Erythroblast (primary cell): ENCODE measurements at regions not wholly inside any gene's neighbourhood (a gene's known extent, or its start where the extent isn't known, plus 50 kb on each side); places are given as distances from the start of the nearest gene placed in this dataset.

Experiments used
- DNase-seq, 2 experiments: peaks; one replicate each; lab custom pipeline; 2025; lab: John Stamatoyannopoulos, UW
- GATA1 ChIP-seq: IDR thresholded peaks from 2 replicates; pipeline ENCODE4 v1.6.1; 2011; ENCODE audit warnings: low read depth, mild to moderate bottlenecking, control low read depth, low read length, moderate library complexity
- POLR2A ChIP-seq: IDR thresholded peaks from 2 replicates; pipeline ENCODE4 v1.6.1; 2011; ENCODE audit warnings: mild to moderate bottlenecking, low read length

DNA sequence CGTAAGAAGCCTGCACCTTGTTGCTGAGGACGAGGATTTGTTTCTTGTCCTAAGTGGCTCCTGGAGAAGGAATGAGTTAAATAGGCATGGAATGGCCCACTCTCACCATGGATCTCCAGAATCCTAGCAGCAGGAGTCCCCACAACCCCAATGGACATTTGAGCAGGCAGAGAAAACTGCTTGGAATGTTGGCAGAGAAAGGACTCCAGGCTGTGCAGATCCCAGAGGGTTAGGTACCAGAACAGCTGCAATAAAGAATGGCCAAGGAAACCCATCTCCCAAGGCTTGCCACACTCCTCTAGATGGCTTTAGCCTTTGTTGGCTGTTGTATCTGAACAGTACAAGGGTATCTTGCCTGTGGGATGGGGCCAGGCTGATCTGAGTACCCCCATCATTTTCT is 1415.7 kb upstream of the ADGRB3 start:
- TF ChIP-seq POLR2A (no peak), GATA1 (no peak)
- DNase-seq, result no peak

GRCh38 chr6:67212584-67212983 is 1422.5 kb upstream of the ADGRB3 start:
- TF ChIP-seq POLR2A, result no peak
- TF ChIP-seq GATA1, result no peak
- DNase-seq, result no peak

GRCh38 chr6:67210450-67210849 is 1424.6 kb upstream of the ADGRB3 start:
- no peak for TF ChIP-seq GATA1
- no peak for DNase-seq

GRCh38 chr6:67201563-67201962 is 1433.5 kb upstream of the ADGRB3 start:
- no peak for TF ChIP-seq POLR2A
- no peak for TF ChIP-seq GATA1
- no peak for DNase-seq

GRCh38 chr6:67200626-67201403 is 1434.3 kb upstream of the ADGRB3 start:
- TF ChIP-seq POLR2A, result no peak
- no peak for TF ChIP-seq GATA1
- DNase-seq, result no peak

DNA sequence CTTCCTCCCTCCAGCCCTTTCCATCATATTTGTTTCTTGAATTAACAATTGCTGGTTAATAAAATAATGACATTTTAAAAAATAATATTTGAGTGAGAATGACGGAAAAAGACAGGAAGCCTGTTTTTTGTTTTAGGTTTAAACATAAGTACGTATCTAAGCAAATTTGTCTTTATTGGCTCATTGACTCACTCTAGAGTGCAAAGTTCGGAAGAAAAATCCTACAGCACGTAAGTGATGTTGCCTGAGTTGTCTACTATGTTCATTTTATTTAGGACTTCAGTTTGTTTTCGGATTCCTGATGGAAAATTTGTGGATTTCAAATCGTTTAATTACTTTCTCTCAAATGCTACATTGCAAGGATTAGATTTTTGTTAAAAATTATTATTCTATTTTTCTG is 1435.7 kb upstream of the ADGRB3 start:
- TF ChIP-seq POLR2A (no peak), GATA1 (no peak)
- no peak for DNase-seq

GRCh38 chr6:67190733-67191132 is 1444.3 kb upstream of the ADGRB3 start:
- TF ChIP-seq POLR2A (no peak), GATA1 (no peak)
- no peak for DNase-seq

- no peak for DNase-seq
- no peak for TF ChIP-seq GATA1
- TF ChIP-seq POLR2A, result no peak
Observed at GRCh38 chr6:67184405-67184804, 1450.7 kb upstream of the ADGRB3 start.

- TF ChIP-seq POLR2A (no peak), GATA1 (no peak)
- no peak for DNase-seq
Observed at GRCh38 chr6:67175101-67175500, 1460.0 kb upstream of the ADGRB3 start.

GRCh38 chr6:67165606-67166005 is 1458.6 kb upstream of the EYS start:
- no peak for DNase-seq
- TF ChIP-seq POLR2A (no peak), GATA1 (no peak)

DNA sequence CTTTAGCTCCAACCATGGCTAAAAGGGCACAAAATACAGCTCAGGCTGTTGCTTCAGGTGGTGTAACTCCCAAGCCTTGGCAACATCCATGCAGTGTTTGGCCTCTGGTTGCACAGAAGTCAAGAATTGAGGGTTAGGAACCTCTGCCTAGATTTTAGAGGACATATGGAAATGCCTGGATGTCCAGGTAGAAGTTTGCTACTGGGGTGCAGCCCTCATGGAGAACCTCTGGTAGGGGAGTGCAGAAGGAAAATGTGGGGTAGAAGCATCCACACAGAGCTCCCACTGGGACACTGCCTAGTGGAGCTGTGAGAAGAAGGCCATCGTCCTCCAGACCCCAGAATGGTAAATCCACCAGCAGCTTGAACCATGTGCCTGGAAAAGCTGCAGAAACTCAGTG is 1453.8 kb upstream of the EYS start:
- DNase-seq, result no peak
- TF ChIP-seq GATA1 (no peak), POLR2A (no peak)

DNA sequence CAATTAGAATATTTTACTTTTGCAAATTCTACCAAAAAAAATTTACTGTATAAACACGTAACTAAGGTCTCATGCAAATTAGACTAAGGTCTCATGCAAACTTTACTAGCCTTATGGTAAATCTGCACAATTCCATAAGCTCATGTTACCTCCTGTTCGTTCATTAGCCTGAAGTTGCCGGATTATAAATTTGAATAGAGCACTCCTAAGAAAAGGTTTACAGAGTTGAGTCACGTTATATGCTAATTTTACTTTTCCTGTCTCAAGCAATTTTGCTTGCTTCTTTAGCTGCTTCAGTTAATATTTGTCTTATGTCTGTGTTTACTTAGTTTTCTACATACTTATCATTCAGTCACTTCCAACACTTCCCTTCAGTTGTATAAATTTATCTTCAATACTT is 1434.0 kb upstream of the EYS start:
- no peak for TF ChIP-seq GATA1
- no peak for TF ChIP-seq POLR2A
- no peak for DNase-seq

GRCh38 chr6:67133973-67134372 is 1426.9 kb upstream of the EYS start:
- TF ChIP-seq GATA1 (no peak), POLR2A (no peak)
- no peak for DNase-seq

- TF ChIP-seq POLR2A (no peak), GATA1 (no peak)
- DNase-seq, result no peak
Observed at GRCh38 chr6:67131827-67132226, 1424.8 kb upstream of the EYS start.

DNA sequence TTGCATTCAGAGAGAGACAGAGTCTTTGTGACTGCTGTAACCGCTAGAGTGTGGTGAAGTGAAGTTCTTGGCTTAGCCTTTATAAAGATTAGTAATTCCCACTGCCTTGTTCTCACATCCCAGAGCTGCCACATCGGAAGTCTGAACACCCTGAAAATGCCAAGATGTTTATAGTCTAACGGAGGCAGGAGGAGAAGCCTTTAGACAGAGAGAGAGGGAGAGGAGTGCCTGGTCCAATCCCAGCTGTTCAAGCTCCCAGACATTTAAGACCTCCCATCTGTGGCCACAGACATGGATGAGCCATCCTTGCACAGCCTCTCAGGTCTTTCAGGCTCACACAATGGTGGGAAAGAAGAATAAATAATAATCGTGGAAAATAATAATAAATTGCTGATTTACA is 1422.8 kb upstream of the EYS start:
- no peak for TF ChIP-seq GATA1
- no peak for TF ChIP-seq POLR2A
- no peak for DNase-seq

DNA sequence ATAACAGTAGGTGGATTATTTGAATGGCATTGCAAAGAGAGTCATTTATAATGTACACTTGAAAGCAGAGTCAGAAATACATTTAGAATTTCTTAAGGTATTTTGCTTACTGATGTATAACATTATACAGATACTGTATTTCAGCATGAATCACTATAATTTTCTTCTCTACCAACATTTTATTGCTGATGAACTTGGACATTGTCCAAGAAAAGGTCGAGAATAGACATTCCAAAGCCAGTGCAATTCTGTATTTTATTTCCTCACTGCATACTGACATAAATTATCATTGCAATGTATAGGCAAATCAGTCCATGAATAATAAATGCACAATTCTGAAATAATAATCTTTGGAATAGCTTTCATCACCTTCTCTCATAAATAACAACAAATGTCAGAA is 1420.0 kb upstream of the EYS start:
- no peak for DNase-seq
- TF ChIP-seq GATA1 (no peak), POLR2A (no peak)
